Type B pancreatic cell (in vitro differentiated cells): ENCODE measurements at regions not wholly inside any gene's neighbourhood (a gene's known extent, or its start where the extent isn't known, plus 50 kb on each side); places are given as distances from the start of the nearest gene placed in this dataset.

ENCODE experiments used
- DNase-seq: peaks from one replicate; pipeline ENCODE4 v3.0.0; 2021; ENCODE audit warnings: mixed read lengths; ENCODE audit not compliant: unreplicated experiment; ENCODE audit errors: extremely low spot score
- H3K27ac Mint-ChIP-seq: 2 replicates; pipeline ENCODE4 v1.8.0; 2021; ENCODE audit warnings: mild to moderate bottlenecking, mixed read lengths
- H3K27me3 Mint-ChIP-seq: 2 replicates; pipeline ENCODE4 v1.8.0; 2021; ENCODE audit warnings: mixed read lengths
- H3K36me3 Mint-ChIP-seq: 2 replicates; pipeline ENCODE4 v1.8.0; 2021; ENCODE audit warnings: mixed read lengths
- H3K4me1 Mint-ChIP-seq: one replicate; pipeline ENCODE4 v1.8.0; 2021; ENCODE audit warnings: mixed read lengths; ENCODE audit not compliant: unreplicated experiment
- H3K4me3 Mint-ChIP-seq: 2 replicates; pipeline ENCODE4 v1.8.0; 2021; ENCODE audit warnings: mild to moderate bottlenecking, mixed read lengths
- H3K9me3 Mint-ChIP-seq: 2 replicates; pipeline ENCODE4 v1.8.0; 2021; ENCODE audit warnings: mixed read lengths
- CTCF ChIP-seq: fragments of 200-600 bp; sonication (generic); conservative IDR thresholded peaks from 2 replicates; pipeline ENCODE4 v1.5.0; 2021; ENCODE audit warnings: antibody characterized with exemption, mild to moderate bottlenecking

- no peak for DNase-seq
- H3K4me3 Mint-ChIP-seq = no peak overlapping the region
- H3K4me1 Mint-ChIP-seq = no peaks in the 10 kb centered on the region
- no peak overlapping the region for H3K27ac Mint-ChIP-seq
- no peak for TF ChIP-seq CTCF
- H3K36me3 Mint-ChIP-seq = no peaks in the 10 kb centered on the region
- H3K9me3 Mint-ChIP-seq = no peaks in the 10 kb centered on the region
- H3K27me3 Mint-ChIP-seq = no peaks in the 10 kb centered on the region
Measured at GRCh38 chr2:59005836-59006615, 764.9 kb upstream of the FANCL start.

DNA sequence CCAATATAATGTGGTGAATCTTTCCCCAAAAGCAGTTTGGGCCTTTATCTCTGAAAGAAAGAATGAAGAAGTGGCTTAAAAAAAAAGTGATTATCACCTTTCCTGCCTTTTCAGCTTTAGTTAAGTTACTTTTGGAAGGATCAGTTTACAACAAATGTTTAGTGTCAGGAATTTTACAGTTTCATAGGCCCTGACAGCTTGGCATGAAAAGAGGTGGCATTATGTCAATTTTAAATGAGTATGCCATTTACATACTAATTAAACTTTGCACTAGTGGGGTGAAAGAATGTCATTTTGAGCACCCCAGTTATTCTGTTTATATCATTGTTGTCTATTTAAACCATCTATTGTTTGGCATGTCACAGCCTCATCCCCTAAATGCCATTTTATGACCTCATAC lies 763.5 kb upstream of the FANCL start:
- Mint-ChIP-seq H3K4me3 (no peak overlapping the region), H3K27me3 (no peaks in the 10 kb centered on the region), H3K9me3 (no peaks in the 10 kb centered on the region), H3K36me3 (no peaks in the 10 kb centered on the region), H3K27ac (no peak overlapping the region), H3K4me1 (no peaks in the 10 kb centered on the region)
- no peak for TF ChIP-seq CTCF
- DNase-seq = no peak

GRCh38 chr2:59000796-59001195 lies 759.7 kb upstream of the FANCL start:
- no peak for TF ChIP-seq CTCF
- Mint-ChIP-seq H3K36me3 (no peaks in the 10 kb centered on the region), H3K27ac (no peak overlapping the region)

DNA sequence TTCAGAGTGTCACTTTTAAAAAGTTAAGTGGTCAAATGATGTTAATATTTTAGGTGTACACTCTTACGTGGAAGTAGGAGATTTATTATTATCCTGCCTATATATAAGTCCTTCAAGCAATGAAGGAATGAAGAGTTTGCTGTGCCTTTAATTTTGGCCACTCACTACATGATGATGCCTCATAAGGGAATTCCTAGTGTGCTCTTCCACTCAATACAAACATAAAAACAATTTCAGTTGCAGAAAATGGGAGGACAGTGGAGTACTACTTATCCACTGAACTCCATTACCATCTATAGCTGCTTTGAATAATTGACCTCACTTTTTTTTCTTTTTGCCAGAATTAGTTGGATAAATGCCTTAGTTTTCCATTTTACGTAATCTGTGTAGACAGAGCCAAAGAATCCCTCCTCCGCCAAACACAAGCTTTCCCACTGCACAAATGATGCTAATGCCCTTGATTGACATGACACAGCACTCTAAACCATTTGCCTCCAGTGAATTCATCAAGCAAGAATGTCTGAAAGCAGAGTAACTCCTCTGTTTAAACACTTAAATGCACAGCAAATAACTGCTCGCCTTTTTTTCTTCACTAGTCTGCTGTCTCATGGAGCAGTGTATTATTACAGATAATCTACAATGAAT lies 751.1 kb upstream of the FANCL start:
- Mint-ChIP-seq H3K27ac (no peak overlapping the region), H3K27me3 (no peaks in the 10 kb centered on the region), H3K36me3 (no peaks in the 10 kb centered on the region), H3K4me3 (no peak overlapping the region), H3K4me1 (peaks cover 6% of the 10 kb centered on the region), H3K9me3 (no peaks in the 10 kb centered on the region)
- no peak for TF ChIP-seq CTCF
- no peak for DNase-seq

More at GRCh38 chr2:59000796-59001195, 759.7 kb upstream of the FANCL start:
- DNase-seq = no peak
- H3K9me3 Mint-ChIP-seq = no peaks in the 10 kb centered on the region
- no peaks in the 10 kb centered on the region for H3K4me1 Mint-ChIP-seq
- no peaks in the 10 kb centered on the region for H3K27me3 Mint-ChIP-seq
- H3K4me3 Mint-ChIP-seq = no peak overlapping the region

- H3K4me1 Mint-ChIP-seq = peaks cover 6% of the 10 kb centered on the region
- H3K9me3 Mint-ChIP-seq = no peaks in the 10 kb centered on the region
- TF ChIP-seq CTCF = no peak
- H3K36me3 Mint-ChIP-seq = no peaks in the 10 kb centered on the region
- no peak overlapping the region for H3K4me3 Mint-ChIP-seq
- DNase-seq = no peak
- H3K27ac Mint-ChIP-seq = no peak overlapping the region
- no peaks in the 10 kb centered on the region for H3K27me3 Mint-ChIP-seq
Measured at GRCh38 chr2:58991357-58991756, 750.2 kb upstream of the FANCL start.
